SK-N-SH treated with all-trans-retinoic acid at 6 μM for 48 hours (cell line): ENCODE measurements at regions not wholly inside any gene's neighbourhood (a gene's known extent, or its start where the extent isn't known, plus 50 kb on each side); places are given as distances from the start of the nearest gene placed in this dataset.

Experiments used
- ATAC-seq: fragments of 200-7000 bp; cut with Tn5 transposase; 3 replicates; pipeline ENCODE4 v1.9.1; 2020; ENCODE audit warnings: mild to moderate bottlenecking, moderate library complexity
- ARNTL ChIP-seq: fragments of 450-650 bp; formaldehyde crosslinking; IDR thresholded peaks from 2 replicates; pipeline ENCODE4 v1.5.0; 2020; ENCODE audit warnings: low read depth, mild to moderate bottlenecking, moderate library complexity, borderline replicate concordance
- BACH2 ChIP-seq: fragments of 250-450 bp; sonication (Bioruptor Pico); IDR thresholded peaks from 2 replicates; pipeline ENCODE4 v1.9.0; 2021; ENCODE audit warnings: mild to moderate bottlenecking, borderline replicate concordance
- CREB5 ChIP-seq: fragments of 250-450 bp; sonication (Bioruptor Pico); IDR thresholded peaks from 2 replicates; pipeline ENCODE4 v1.5.1; 2020; ENCODE audit warnings: low read depth, mild to moderate bottlenecking, moderate library complexity
- CSDC2 ChIP-seq: fragments of 250-450 bp; sonication (Bioruptor Pico); IDR thresholded peaks from 2 replicates; pipeline ENCODE4 v1.5.0; 2020; ENCODE audit warnings: mild to moderate bottlenecking, moderate library complexity
- CSRNP3 ChIP-seq: fragments of 250-450 bp; sonication (Bioruptor Pico); IDR thresholded peaks from 2 replicates; pipeline ENCODE4 v1.5.1; 2021; ENCODE audit warnings: mild to moderate bottlenecking, moderate library complexity
- ESRRG ChIP-seq: fragments of 250-450 bp; sonication (Bioruptor Pico); IDR thresholded peaks from 2 replicates; pipeline ENCODE4 v1.6.1; 2021; ENCODE audit warnings: mild to moderate bottlenecking
- GLIS3 ChIP-seq: fragments of 250-450 bp; sonication (Bioruptor Pico); IDR thresholded peaks from 2 replicates; pipeline ENCODE4 v1.5.0; 2020; ENCODE audit warnings: mild to moderate bottlenecking, moderate library complexity
- ISL1 ChIP-seq: fragments of 250-450 bp; sonication (Bioruptor Pico); IDR thresholded peaks from 2 replicates; pipeline ENCODE4 v2.1.2; 2022; ENCODE audit warnings: mild to moderate bottlenecking, moderate library complexity
- OSR1 ChIP-seq: fragments of 250-450 bp; sonication (Bioruptor Pico); IDR thresholded peaks from 2 replicates; pipeline ENCODE4 v1.8.0; 2022; ENCODE audit warnings: moderate library complexity, mild to moderate bottlenecking, inconsistent platforms
- PATZ1 ChIP-seq: fragments of 250-450 bp; sonication (Bioruptor Pico); IDR thresholded peaks from 2 replicates; pipeline ENCODE4 v1.8.0; 2020; ENCODE audit warnings: mild to moderate bottlenecking, moderate library complexity, borderline replicate concordance
- POU6F1 ChIP-seq: fragments of 250-450 bp; sonication (Bioruptor Pico); IDR thresholded peaks from 2 replicates; pipeline ENCODE4 v1.8.0; 2021; ENCODE audit warnings: low read depth, mild to moderate bottlenecking, moderate library complexity, borderline replicate concordance
- PPARA ChIP-seq: fragments of 250-450 bp; sonication (Bioruptor Pico); IDR thresholded peaks from 2 replicates; pipeline ENCODE4 v1.5.0; 2020; ENCODE audit warnings: mild to moderate bottlenecking, borderline replicate concordance
- RARB ChIP-seq: fragments of 250-450 bp; sonication (Bioruptor Pico); IDR thresholded peaks from 2 replicates; pipeline ENCODE4 v1.8.0; 2021; ENCODE audit warnings: mild to moderate bottlenecking, moderate library complexity
- SNAI2 ChIP-seq: fragments of 250-450 bp; sonication (Bioruptor Pico); IDR thresholded peaks from 2 replicates; pipeline ENCODE4 v1.5.0; 2020; ENCODE audit warnings: mild to moderate bottlenecking, moderate library complexity
- TCF4 ChIP-seq: fragments of 250-450 bp; sonication (Bioruptor Pico); IDR thresholded peaks from 2 replicates; pipeline ENCODE4 v1.8.0; 2021; ENCODE audit warnings: mild to moderate bottlenecking, moderate library complexity, borderline replicate concordance
- TOX ChIP-seq: fragments of 250-450 bp; sonication (Bioruptor Pico); IDR thresholded peaks from 2 replicates; pipeline ENCODE4 v1.8.0; 2021; ENCODE audit warnings: mild to moderate bottlenecking, moderate library complexity, borderline replicate concordance
- TSHZ2 ChIP-seq: fragments of 250-450 bp; sonication (Bioruptor Pico); IDR thresholded peaks from 2 replicates; pipeline ENCODE4 v1.5.0; 2020; ENCODE audit warnings: mild to moderate bottlenecking, moderate library complexity
- ZC3H10 ChIP-seq: fragments of 250-450 bp; sonication (Bioruptor Pico); IDR thresholded peaks from 2 replicates; pipeline ENCODE4 v1.5.1; 2021; ENCODE audit warnings: mild to moderate bottlenecking, moderate library complexity
- ZFP3 ChIP-seq: fragments of 250-450 bp; sonication (Bioruptor Pico); IDR thresholded peaks from 2 replicates; pipeline ENCODE4 v1.5.0; 2020; ENCODE audit warnings: mild to moderate bottlenecking, moderate library complexity
- ZFP30 ChIP-seq: fragments of 450-650 bp; formaldehyde crosslinking; IDR thresholded peaks from 2 replicates; pipeline ENCODE4 v1.5.0; 2022; ENCODE audit warnings: mild to moderate bottlenecking, moderate library complexity
- ZNF565 ChIP-seq: fragments of 450-650 bp; formaldehyde crosslinking; conservative IDR thresholded peaks from 2 replicates; pipeline ENCODE4 v1.5.0; 2020; ENCODE audit warnings: low read depth, mild to moderate bottlenecking, moderate library complexity
- ZNF70 ChIP-seq: fragments of 450-650 bp; formaldehyde crosslinking; IDR thresholded peaks from 2 replicates; pipeline ENCODE4 v1.5.0; 2020; ENCODE audit warnings: mild to moderate bottlenecking, moderate library complexity
- ZNF8 ChIP-seq: fragments of 450-650 bp; formaldehyde crosslinking; IDR thresholded peaks from 2 replicates; pipeline ENCODE4 v1.5.0; 2020; ENCODE audit warnings: mild to moderate bottlenecking, moderate library complexity

GRCh38 chr16:49203361-49203760 lies 78.3 kb downstream of the CBLN1 start:
- no peak for ATAC-seq
- TF ChIP-seq CREB5 (CRISPR knock-in tag) = no peak
- TF ChIP-seq TSHZ2 (CRISPR knock-in tag) = no peak
- no peak for TF ChIP-seq ESRRG (CRISPR knock-in tag)
- no peak for TF ChIP-seq SNAI2
- no peak for TF ChIP-seq ZC3H10 (CRISPR knock-in tag)
- TF ChIP-seq ZNF70 (CRISPR knock-in tag) = no peak
- TF ChIP-seq OSR1 (CRISPR knock-in tag) = no peak
- no peak for TF ChIP-seq TOX (CRISPR knock-in tag)
- no peak for TF ChIP-seq GLIS3
- no peak for TF ChIP-seq ARNTL (CRISPR knock-in tag)
- TF ChIP-seq CSDC2 (CRISPR knock-in tag) = no peak
- no peak for TF ChIP-seq ZNF8 (CRISPR knock-in tag)
- TF ChIP-seq CSRNP3 (CRISPR knock-in tag) = no peak
- no peak for TF ChIP-seq ZFP3 (CRISPR knock-in tag)
- TF ChIP-seq POU6F1 (CRISPR knock-in tag) = no peak
- no peak for TF ChIP-seq ZFP30 (CRISPR knock-in tag)
- no peak for TF ChIP-seq BACH2 (CRISPR knock-in tag)
- TF ChIP-seq, all 23 proteins: peak for 0

- no peak for TF ChIP-seq CSRNP3 (CRISPR knock-in tag)
- TF ChIP-seq TOX (CRISPR knock-in tag) = no peak
- TF ChIP-seq PPARA (CRISPR knock-in tag) = no peak
- TF ChIP-seq ZFP30 (CRISPR knock-in tag) = no peak
- no peak for TF ChIP-seq RARB (CRISPR knock-in tag)
- no peak for TF ChIP-seq TSHZ2 (CRISPR knock-in tag)
- TF ChIP-seq BACH2 (CRISPR knock-in tag) = no peak
- TF ChIP-seq PATZ1 (CRISPR knock-in tag) = no peak
- no peak for TF ChIP-seq TCF4 (CRISPR knock-in tag)
- TF ChIP-seq ZNF565 = no peak
- TF ChIP-seq SNAI2 = no peak
- TF ChIP-seq POU6F1 (CRISPR knock-in tag) = no peak
- no peak for TF ChIP-seq ZNF70 (CRISPR knock-in tag)
- no peak for TF ChIP-seq ISL1 (CRISPR knock-in tag)
- TF ChIP-seq, all 23 proteins: peak for 0
- ATAC-seq = no peak
These were observed 80.5 kb downstream of the CBLN1 start for GRCh38 chr16:49201118-49201517.
